Head of caudate nucleus (tissue), 42 donors: ENCODE measurements at regions not wholly inside any gene's neighbourhood (a gene's known extent, or its start where the extent isn't known, plus 50 kb on each side); places are given as distances from the start of the nearest gene placed in this dataset.

Experiments used
- DNase-seq, 42 donors: peaks; one replicate each; pipeline versions ENCODE4 v3.0.0 to v3.0.0-alpha.2; 2020 to 2021; ENCODE audit warnings: mixed read lengths in 7 of 42
- intact Hi-C: fragments of 100-400 bp; cut with DNase I; formaldehyde crosslinking; loops from one replicate; pipeline ENCODE4 v1.15.0; 2022

GRCh38 chr20:12860619-12861247 is 148.0 kb upstream of the SPTLC3 start:
- DNase-seq = no peak
- intact Hi-C loops = no loop called here

- intact Hi-C loops = no loop called here
- DNase-seq = no peak
Observed at GRCh38 chr20:12869669-12870068, 139.1 kb upstream of the SPTLC3 start.

- intact Hi-C loops = no loop called here
- DNase-seq = no peak
Observed at GRCh38 chr20:12870588-12870987, 138.2 kb upstream of the SPTLC3 start.

- DNase-seq = no peak
- intact Hi-C loops = no loop called here
Observed at GRCh38 chr20:12874933-12875332, 133.8 kb upstream of the SPTLC3 start.

- intact Hi-C loops = no loop called here
- no peak for DNase-seq
Observed at GRCh38 chr20:12875510-12875909, 133.3 kb upstream of the SPTLC3 start.

GRCh38 chr20:12882832-12883506 is 125.8 kb upstream of the SPTLC3 start:
- intact Hi-C loops = no loop called here
- DNase-seq = no peak

GRCh38 chr20:12883507-12883885 is 125.3 kb upstream of the SPTLC3 start:
- intact Hi-C loops = no loop called here
- DNase-seq = no peak

- no peak for DNase-seq
- intact Hi-C loops = no loop called here
Observed at GRCh38 chr20:12886618-12887363, 122.0 kb upstream of the SPTLC3 start.

- intact Hi-C loops = no loop called here
- no peak for DNase-seq
Observed at GRCh38 chr20:12891643-12892042, 117.1 kb upstream of the SPTLC3 start.

- DNase-seq = no peak
- intact Hi-C loops = no loop called here
Observed at GRCh38 chr20:12893019-12893418, 115.8 kb upstream of the SPTLC3 start.

GRCh38 chr20:12893653-12894052 is 115.1 kb upstream of the SPTLC3 start:
- intact Hi-C loops = no loop called here
- no peak for DNase-seq

GRCh38 chr20:12894089-12894488 is 114.7 kb upstream of the SPTLC3 start:
- intact Hi-C loops = no loop called here
- no peak for DNase-seq

GRCh38 chr20:12896180-12896579 is 112.6 kb upstream of the SPTLC3 start:
- intact Hi-C loops = no loop called here
- DNase-seq = no peak

GRCh38 chr20:12902992-12903391 is 105.8 kb upstream of the SPTLC3 start:
- no peak for DNase-seq
- intact Hi-C loops = no loop called here

- intact Hi-C loops = no loop called here
- DNase-seq = no peak
Observed at GRCh38 chr20:12906361-12906760, 102.4 kb upstream of the SPTLC3 start.

- DNase-seq = no peak
- intact Hi-C loops = no loop called here
Observed at GRCh38 chr20:12911372-12911771, 97.4 kb upstream of the SPTLC3 start.

GRCh38 chr20:12913781-12914443 is 94.9 kb upstream of the SPTLC3 start:
- no peak for DNase-seq
- intact Hi-C loops = no loop called here

- peak in 1 of 42 donors; percentile 4 for DNase-seq
- intact Hi-C loops = no loop called here
Observed at GRCh38 chr20:12914804-12915203, 94.0 kb upstream of the SPTLC3 start.

- intact Hi-C loops = no loop called here
- DNase-seq = no peak
Observed at GRCh38 chr20:12916699-12917098, 92.1 kb upstream of the SPTLC3 start.

GRCh38 chr20:12924126-12924525 is 84.6 kb upstream of the SPTLC3 start:
- no peak for DNase-seq
- intact Hi-C loops = no loop called here
